ENCODE measurements at regions not wholly inside any gene's neighbourhood (a gene's known extent, or its start where the extent isn't known, plus 50 kb on each side); places are given as distances from the start of the nearest gene placed in this dataset.

DNA sequence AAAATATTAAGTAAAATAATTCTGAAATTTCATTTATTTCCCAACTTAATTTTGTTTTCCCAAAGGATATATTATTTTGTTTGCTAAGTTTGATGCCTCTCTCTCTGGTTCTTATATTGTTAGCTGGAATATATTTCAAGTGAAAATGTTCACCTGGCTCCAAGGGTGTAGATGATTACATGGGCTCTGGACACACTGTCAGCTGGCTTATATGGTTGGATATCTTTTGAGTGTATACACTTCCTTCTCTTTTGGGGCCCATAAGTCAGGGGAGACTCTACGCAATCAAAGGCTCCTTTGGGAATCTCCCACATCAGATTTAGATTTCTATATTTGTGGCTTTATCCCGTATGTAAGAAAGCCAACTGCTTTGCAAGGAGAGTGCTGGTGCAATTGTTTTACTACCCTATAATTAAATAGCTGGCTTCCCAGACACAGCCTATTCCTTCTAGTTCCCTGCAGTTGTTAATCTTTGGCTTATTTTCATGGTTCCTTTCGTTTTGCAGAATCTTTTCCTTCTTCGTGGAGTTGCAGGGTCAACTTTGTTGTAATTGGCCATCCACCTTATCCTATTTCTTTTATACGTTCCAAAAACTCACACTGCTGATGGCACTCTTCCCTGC, 225.7 kb downstream of the DPH6 start:
- Histone ChIP-seq H3K4me1 (ENCODE audit: insufficient read depth, poor library complexity, severe bottlenecking) (peaks cover 12% of the 10 kb centered on the region), H3K9me3 (ENCODE audit: severe bottlenecking) (no peaks in the 10 kb centered on the region), H3K27ac (ENCODE audit: poor library complexity, severe bottlenecking) (peak overlapping the region; percentile 1), H3K27me3 (ENCODE audit: insufficient read depth, poor library complexity, severe bottlenecking) (no peaks in the 10 kb centered on the region), H3K4me3 (ENCODE audit: severe bottlenecking) (no peak overlapping the region), H3K36me3 (ENCODE audit: low read depth) (no peaks in the 10 kb centered on the region)
- no peak for DNase-seq (ENCODE audit: low spot score)
- TF ChIP-seq, protein P1, sequence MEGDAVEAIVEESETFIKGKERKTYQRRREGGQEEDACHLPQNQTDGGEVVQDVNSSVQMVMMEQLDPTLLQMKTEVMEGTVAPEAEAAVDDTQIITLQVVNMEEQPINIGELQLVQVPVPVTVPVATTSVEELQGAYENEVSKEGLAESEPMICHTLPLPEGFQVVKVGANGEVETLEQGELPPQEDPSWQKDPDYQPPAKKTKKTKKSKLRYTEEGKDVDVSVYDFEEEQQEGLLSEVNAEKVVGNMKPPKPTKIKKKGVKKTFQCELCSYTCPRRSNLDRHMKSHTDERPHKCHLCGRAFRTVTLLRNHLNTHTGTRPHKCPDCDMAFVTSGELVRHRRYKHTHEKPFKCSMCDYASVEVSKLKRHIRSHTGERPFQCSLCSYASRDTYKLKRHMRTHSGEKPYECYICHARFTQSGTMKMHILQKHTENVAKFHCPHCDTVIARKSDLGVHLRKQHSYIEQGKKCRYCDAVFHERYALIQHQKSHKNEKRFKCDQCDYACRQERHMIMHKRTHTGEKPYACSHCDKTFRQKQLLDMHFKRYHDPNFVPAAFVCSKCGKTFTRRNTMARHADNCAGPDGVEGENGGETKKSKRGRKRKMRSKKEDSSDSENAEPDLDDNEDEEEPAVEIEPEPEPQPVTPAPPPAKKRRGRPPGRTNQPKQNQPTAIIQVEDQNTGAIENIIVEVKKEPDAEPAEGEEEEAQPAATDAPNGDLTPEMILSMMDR (IDR thresholded peaks at IDR 0.05; ENCODE audit: poor library complexity, severe bottlenecking): no peak
- ATAC-seq (ENCODE audit: low read depth): no peak

DNA sequence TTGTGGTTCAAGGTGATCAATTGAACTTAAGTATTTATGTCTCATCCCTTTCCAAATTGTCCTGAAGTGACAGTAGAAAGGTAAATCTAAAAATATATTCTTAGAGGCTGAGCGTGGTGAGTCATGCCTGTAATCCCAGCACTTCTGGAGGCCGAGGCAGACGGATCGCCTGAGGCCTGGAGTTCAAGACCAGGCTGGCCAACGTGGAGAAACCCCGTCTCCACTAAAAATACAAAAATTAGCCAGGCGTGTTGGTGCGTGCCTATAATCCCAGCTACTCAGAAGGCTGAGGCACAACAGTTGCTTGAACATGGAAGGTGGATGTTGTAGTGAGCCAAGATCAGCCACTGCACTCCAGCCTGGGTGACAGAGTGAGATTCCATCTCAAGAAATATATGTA, 226.6 kb downstream of the DPH6 start:
- Histone ChIP-seq H3K27ac (ENCODE audit: poor library complexity, severe bottlenecking) (peak overlapping the region; percentile 1), H3K4me3 (ENCODE audit: severe bottlenecking) (no peak overlapping the region), H3K9me3 (ENCODE audit: severe bottlenecking) (no peaks in the 10 kb centered on the region), H3K36me3 (ENCODE audit: low read depth) (no peaks in the 10 kb centered on the region), H3K4me1 (ENCODE audit: insufficient read depth, poor library complexity, severe bottlenecking) (peaks cover 12% of the 10 kb centered on the region), H3K27me3 (ENCODE audit: insufficient read depth, poor library complexity, severe bottlenecking) (no peaks in the 10 kb centered on the region)
- peak; percentile 78 for ATAC-seq (ENCODE audit: low read depth)
- DNase-seq (ENCODE audit: low spot score): peak; percentile 71
- TF ChIP-seq, protein P1 (IDR thresholded peaks at IDR 0.05; ENCODE audit: poor library complexity, severe bottlenecking): no peak

DNA sequence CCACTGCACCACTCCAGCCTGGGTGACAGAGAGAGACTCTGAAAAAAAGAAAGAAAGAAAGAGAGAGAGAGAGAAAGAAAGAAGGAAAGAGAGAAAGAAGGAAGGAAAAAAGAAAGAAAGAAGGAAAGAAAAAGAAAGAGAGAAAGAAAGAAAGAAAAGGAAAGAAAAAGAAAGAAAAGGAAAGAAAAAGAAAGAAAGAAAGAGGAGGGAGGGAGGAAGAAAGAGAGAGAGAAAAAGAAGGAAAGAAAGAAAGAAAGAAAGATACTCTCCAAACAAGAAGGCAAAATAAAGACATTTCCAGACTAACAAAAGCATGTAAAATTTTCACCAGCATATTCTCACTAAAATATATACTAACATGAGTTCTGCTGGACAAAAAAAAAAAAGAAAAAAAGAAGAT, 228.7 kb downstream of the DPH6 start:
- TF ChIP-seq, protein P1 (IDR thresholded peaks at IDR 0.05; ENCODE audit: poor library complexity, severe bottlenecking): no peak

DNA sequence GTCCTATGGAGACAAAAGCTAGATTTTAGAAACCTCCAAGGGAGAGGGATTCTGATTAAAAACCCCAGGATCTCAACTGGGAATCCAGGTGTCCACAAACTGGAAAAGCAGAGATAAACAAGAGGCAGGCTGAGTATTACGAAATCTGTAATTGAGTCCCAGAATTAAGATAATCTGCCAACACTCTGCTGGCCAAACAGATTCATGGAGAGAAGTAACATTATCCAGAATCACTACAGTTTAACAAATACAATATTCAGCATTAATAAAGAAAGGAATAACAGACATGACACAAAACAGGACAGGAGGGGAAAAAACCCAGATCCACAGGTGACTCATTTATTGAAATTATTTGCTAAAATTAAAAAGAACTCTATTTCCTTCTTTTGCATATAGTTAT, 227.2 kb upstream of the NANOGP8 start:
- Histone ChIP-seq H3K27ac (ENCODE audit: poor library complexity, severe bottlenecking) (no peak overlapping the region), H3K9me3 (ENCODE audit: severe bottlenecking) (no peaks in the 10 kb centered on the region), H3K27me3 (ENCODE audit: insufficient read depth, poor library complexity, severe bottlenecking) (no peaks in the 10 kb centered on the region), H3K4me3 (ENCODE audit: severe bottlenecking) (no peak overlapping the region), H3K36me3 (ENCODE audit: low read depth) (no peaks in the 10 kb centered on the region), H3K4me1 (ENCODE audit: insufficient read depth, poor library complexity, severe bottlenecking) (peaks cover 30% of the 10 kb centered on the region)
- no peak for DNase-seq (ENCODE audit: low spot score)
- TF ChIP-seq, protein P1 (IDR thresholded peaks at IDR 0.05; ENCODE audit: poor library complexity, severe bottlenecking): no peak
- no peak for ATAC-seq (ENCODE audit: low read depth)

More for the DNA sequence above, 228.7 kb downstream of the DPH6 start:
- no peak for ATAC-seq (ENCODE audit: low read depth)
- DNase-seq (ENCODE audit: low spot score): no peak
- Histone ChIP-seq H3K27me3 (ENCODE audit: insufficient read depth, poor library complexity, severe bottlenecking) (no peaks in the 10 kb centered on the region), H3K36me3 (ENCODE audit: low read depth) (no peaks in the 10 kb centered on the region), H3K4me1 (ENCODE audit: insufficient read depth, poor library complexity, severe bottlenecking) (peaks cover 12% of the 10 kb centered on the region), H3K9me3 (ENCODE audit: severe bottlenecking) (no peaks in the 10 kb centered on the region), H3K27ac (ENCODE audit: poor library complexity, severe bottlenecking) (no peak overlapping the region), H3K4me3 (ENCODE audit: severe bottlenecking) (no peak overlapping the region)

GRCh38 chr15:35311615-35312014, 226.5 kb upstream of the NANOGP8 start:
- Histone ChIP-seq H3K27me3 (ENCODE audit: insufficient read depth, poor library complexity, severe bottlenecking) (no peaks in the 10 kb centered on the region), H3K36me3 (ENCODE audit: low read depth) (no peaks in the 10 kb centered on the region), H3K4me3 (ENCODE audit: severe bottlenecking) (no peak overlapping the region), H3K27ac (ENCODE audit: poor library complexity, severe bottlenecking) (no peak overlapping the region), H3K9me3 (ENCODE audit: severe bottlenecking) (no peaks in the 10 kb centered on the region), H3K4me1 (ENCODE audit: insufficient read depth, poor library complexity, severe bottlenecking) (peaks cover 37% of the 10 kb centered on the region)
- no peak for ATAC-seq (ENCODE audit: low read depth)
- TF ChIP-seq, protein P1 (IDR thresholded peaks at IDR 0.05; ENCODE audit: poor library complexity, severe bottlenecking): no peak
- no peak for DNase-seq (ENCODE audit: low spot score)
